Endothelial cell of umbilical vein (primary cell): ENCODE measurements at regions not wholly inside any gene's neighbourhood (a gene's known extent, or its start where the extent isn't known, plus 50 kb on each side); places are given as distances from the start of the nearest gene placed in this dataset.

Experiments used
- BruUV-seq: library from RNA; stranded (reverse); fragments of 400-500 nt; replicated peaks from 2 replicates; lab custom pipeline; 2021; lab: Mats Ljungman, UMichigan
- CTCF ChIA-PET: fragments of 300-600, 350-600 bp; sonication (Branson Sonifier 250); formaldehyde crosslinking; loops from one replicate; lab custom pipeline; 2021; ENCODE audit warnings: antibody characterized with exemption, inconsistent platforms; lab: Charles Lee
- POLR2A ChIA-PET: fragments of 300-600, 350-600 bp; sonication (Branson Sonifier 250); formaldehyde crosslinking; loops from one replicate; lab custom pipeline; 2021; ENCODE audit warnings: antibody characterized with exemption, inconsistent platforms; lab: Charles Lee
- DNase-seq: peaks from one replicate; pipeline ENCODE4 v3.0.0-alpha.2; 2011; ENCODE audit warnings: low read depth, low spot score
- FAIRE-seq: peaks from 2 replicates; lab custom pipeline; 2011; peaks lifted over from hg19 to GRCh38; lab: Jason Lieb, UNC
- H2AFZ ChIP-seq: 2 replicates; pipeline ENCODE4 v1.6.0; 2012; ENCODE audit warnings: low read depth, low read length, control low read depth, inconsistent platforms
- H3K27ac ChIP-seq: 2 replicates; pipeline ENCODE4 v1.5.1; 2011; ENCODE audit warnings: low read depth, mild to moderate bottlenecking, control low read depth, low read length, moderate library complexity; ENCODE audit not compliant: insufficient read depth
- H3K27me3 ChIP-seq, 2 experiments: 2 replicates each; pipeline versions ENCODE4 v1.6.0 to v1.6.1; 2011; ENCODE audit warnings: low read length in 2 of 2, mixed read lengths in 1 of 2; ENCODE audit not compliant: control insufficient read depth in 2 of 2, insufficient read depth in 2 of 2
- H3K36me3 ChIP-seq, 2 experiments: 2 replicates in 1 of 2; 3 replicates in 1 of 2; pipeline ENCODE4 v1.5.1; 2011; ENCODE audit warnings: low read length in 2 of 2, mild to moderate bottlenecking in 1 of 2, moderate library complexity in 1 of 2; ENCODE audit not compliant: control insufficient read depth in 2 of 2, insufficient read depth in 2 of 2; ENCODE audit errors: extremely low read depth in 1 of 2
- H3K4me1 ChIP-seq: 3 replicates; pipeline ENCODE4 v1.5.1; 2011; ENCODE audit warnings: mild to moderate bottlenecking, low read length; ENCODE audit not compliant: control insufficient read depth, insufficient read depth; ENCODE audit errors: extremely low read depth
- H3K4me2 ChIP-seq: 2 replicates; pipeline ENCODE4 v1.6.1; 2011; ENCODE audit warnings: low read length, control low read depth, mixed read lengths; ENCODE audit not compliant: insufficient read depth
- H3K4me3 ChIP-seq, 3 experiments: fragments of 200-600 bp in 1 of 3; sonication (generic), shearing (Covaris generic) in 1 of 3; replicated peaks in 1 of 3; 2 replicates each; pipeline ENCODE4 v1.5.1; 2011 to 2016; ENCODE audit warnings: control low read depth in 3 of 3, low read length in 3 of 3, mild to moderate bottlenecking in 2 of 3, inconsistent platforms in 1 of 3, low read depth in 1 of 3, moderate library complexity in 1 of 3; ENCODE audit not compliant: insufficient read depth in 1 of 3
- H3K79me2 ChIP-seq: 2 replicates; pipeline ENCODE4 v1.6.0; 2012; ENCODE audit warnings: low read length, inconsistent platforms; ENCODE audit not compliant: control insufficient read depth, insufficient read depth
- H3K9ac ChIP-seq: replicated peaks from 2 replicates; pipeline ENCODE3; 2011; ENCODE audit warnings: low read length, control low read depth; ENCODE audit not compliant: insufficient read depth; ENCODE audit errors: extremely low read depth
- H3K9me1 ChIP-seq: replicated peaks from 3 replicates; pipeline ENCODE4 v1.6.0; 2011; ENCODE audit warnings: mild to moderate bottlenecking, low read length; ENCODE audit not compliant: control insufficient read depth, insufficient read depth; ENCODE audit errors: extremely low read depth
- H3K9me3 ChIP-seq: replicated peaks from 2 replicates; pipeline ENCODE4 v1.5.1; 2012; ENCODE audit warnings: low read length, inconsistent platforms; ENCODE audit not compliant: control insufficient read depth, insufficient read depth
- H4K20me1 ChIP-seq: replicated peaks from 2 replicates; pipeline ENCODE3; 2011; ENCODE audit warnings: mild to moderate bottlenecking, low read length; ENCODE audit not compliant: control insufficient read depth, insufficient read depth; ENCODE audit errors: extremely low read depth
- EZH2 ChIP-seq: IDR thresholded peaks from 2 replicates; pipeline ENCODE4 v1.6.1; 2012; ENCODE audit warnings: borderline replicate concordance, low read depth, mild to moderate bottlenecking, moderate library complexity, low read length, inconsistent platforms; ENCODE audit not compliant: severe bottlenecking
- FOS ChIP-seq: IDR thresholded peaks from 2 replicates; pipeline ENCODE4 v1.6.1; 2011; ENCODE audit warnings: mild to moderate bottlenecking, low read length, moderate library complexity, borderline replicate concordance; ENCODE audit not compliant: insufficient read depth
- GATA2 ChIP-seq: IDR thresholded peaks from 2 replicates; pipeline ENCODE4 v1.7.0; 2011; ENCODE audit warnings: low read depth, mild to moderate bottlenecking, moderate library complexity, mixed read lengths, low read length; ENCODE audit not compliant: insufficient read length, insufficient read depth
- JUN ChIP-seq: IDR thresholded peaks from 2 replicates; pipeline ENCODE4 v1.6.1; 2011; ENCODE audit warnings: borderline replicate concordance, low read depth; ENCODE audit not compliant: insufficient read length, insufficient read depth
- MYC ChIP-seq: IDR thresholded peaks from one replicate; pipeline ENCODE4 v1.6.1; 2011; ENCODE audit warnings: mild to moderate bottlenecking, low read depth, low read length
- POLR2A ChIP-seq: IDR thresholded peaks from 2 replicates; pipeline ENCODE4 v1.6.1; 2012; ENCODE audit warnings: low read depth, mild to moderate bottlenecking, control low read depth, low read length
- POLR2AphosphoS5 ChIP-seq: IDR thresholded peaks from 2 replicates; pipeline ENCODE4 v1.6.1; 2012; ENCODE audit warnings: low read depth, mild to moderate bottlenecking, control low read depth, low read length, moderate library complexity; ENCODE audit not compliant: insufficient read depth
- dilution Hi-C: fragments of 300-500 bp; cut with MboI; formaldehyde crosslinking; loops from one replicate; pipeline ENCODE4 v1.15.0; 2019; ENCODE audit warnings: low sequenced_read_pairs; ENCODE audit not compliant: extremely low pct_ligation_motif_present
- intact Hi-C: fragments of 100-400 bp; cut with micrococcal nuclease; formaldehyde crosslinking; loops from one replicate; pipeline ENCODE4 v1.10.0; 2022
- TF ChIP-seq, protein P1 (sequence below), 2 donors: IDR thresholded peaks; 1 replicate in 1 of 2; 2 replicates in 1 of 2; pipeline ENCODE4 v1.5.1; 2011; ENCODE audit warnings: low read length in 2 of 2, mild to moderate bottlenecking in 2 of 2, moderate library complexity in 2 of 2, control low read depth in 1 of 2, inconsistent platforms in 1 of 2, low read depth in 1 of 2; ENCODE audit not compliant: insufficient read depth in 1 of 2; ENCODE audit errors: extremely low read depth in 1 of 2
- TF ChIP-seq, protein P2 (sequence below): IDR thresholded peaks from 2 replicates; pipeline ENCODE4 v1.6.1; 2011; ENCODE audit not compliant: insufficient read depth, insufficient read length

DNA sequence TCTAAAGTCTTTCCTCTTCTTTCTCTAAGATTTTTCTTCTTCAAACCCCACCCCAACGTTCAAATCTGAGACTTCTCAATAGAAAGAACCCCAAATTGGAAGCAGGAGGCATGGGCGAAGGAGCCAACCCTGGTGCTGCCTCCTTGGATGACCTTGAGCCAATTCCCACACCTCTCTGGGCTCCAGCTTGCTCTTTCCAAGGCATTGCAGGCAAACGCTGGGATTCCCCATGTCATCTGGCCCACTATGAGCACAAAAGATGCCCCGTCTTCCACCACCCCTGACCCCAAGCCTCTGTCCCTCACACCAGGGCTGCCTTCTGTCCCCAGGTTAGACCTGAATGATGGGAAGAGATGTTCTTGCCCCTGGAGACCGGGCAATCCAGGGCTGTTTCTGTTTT lies 57.0 kb downstream of the TTC32 start:
- Histone ChIP-seq H3K9me1 (no peaks in the 10 kb centered on the region), H3K9me3 (no peaks in the 10 kb centered on the region), H3K27ac (no peak overlapping the region), H3K27me3 (peaks cover 0 to 7% of the 10 kb centered on the region in 2 experiments), H3K9ac (no peak overlapping the region), H2AFZ (no peak overlapping the region), H4K20me1 (no peaks in the 10 kb centered on the region), H3K4me3 (no peak overlapping the region), H3K4me2 (no peak overlapping the region), H3K79me2 (no peaks in the 10 kb centered on the region), H3K36me3 (no peaks in the 10 kb centered on the region), H3K4me1 (no peaks in the 10 kb centered on the region)
- TF ChIP-seq EZH2, result no peak
- TF ChIP-seq MYC, result no peak
- TF ChIP-seq, protein P1, sequence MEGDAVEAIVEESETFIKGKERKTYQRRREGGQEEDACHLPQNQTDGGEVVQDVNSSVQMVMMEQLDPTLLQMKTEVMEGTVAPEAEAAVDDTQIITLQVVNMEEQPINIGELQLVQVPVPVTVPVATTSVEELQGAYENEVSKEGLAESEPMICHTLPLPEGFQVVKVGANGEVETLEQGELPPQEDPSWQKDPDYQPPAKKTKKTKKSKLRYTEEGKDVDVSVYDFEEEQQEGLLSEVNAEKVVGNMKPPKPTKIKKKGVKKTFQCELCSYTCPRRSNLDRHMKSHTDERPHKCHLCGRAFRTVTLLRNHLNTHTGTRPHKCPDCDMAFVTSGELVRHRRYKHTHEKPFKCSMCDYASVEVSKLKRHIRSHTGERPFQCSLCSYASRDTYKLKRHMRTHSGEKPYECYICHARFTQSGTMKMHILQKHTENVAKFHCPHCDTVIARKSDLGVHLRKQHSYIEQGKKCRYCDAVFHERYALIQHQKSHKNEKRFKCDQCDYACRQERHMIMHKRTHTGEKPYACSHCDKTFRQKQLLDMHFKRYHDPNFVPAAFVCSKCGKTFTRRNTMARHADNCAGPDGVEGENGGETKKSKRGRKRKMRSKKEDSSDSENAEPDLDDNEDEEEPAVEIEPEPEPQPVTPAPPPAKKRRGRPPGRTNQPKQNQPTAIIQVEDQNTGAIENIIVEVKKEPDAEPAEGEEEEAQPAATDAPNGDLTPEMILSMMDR (IDR thresholded peaks at IDR 0.05; ENCODE audit: extremely low read depth in 1 of 2, insufficient read depth in 1 of 2, low read depth in 1 of 2, low read length in 2 of 2), result no peak
- no peak for TF ChIP-seq POLR2A
- TF ChIP-seq POLR2AphosphoS5, result no peak
- TF ChIP-seq GATA2, result no peak
- TF ChIP-seq FOS, result no peak
- TF ChIP-seq, protein P2, sequence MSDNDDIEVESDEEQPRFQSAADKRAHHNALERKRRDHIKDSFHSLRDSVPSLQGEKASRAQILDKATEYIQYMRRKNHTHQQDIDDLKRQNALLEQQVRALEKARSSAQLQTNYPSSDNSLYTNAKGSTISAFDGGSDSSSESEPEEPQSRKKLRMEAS, result no peak
- TF ChIP-seq JUN, result no peak
- ChIA-PET POLR2A (no interaction called here), CTCF (no interaction called here)
- FAIRE-seq (no peak), DNase-seq (no peak)
- no TSS peak for BruUV-seq
- dilution Hi-C loops, result no loop called here
- intact Hi-C loops, result no loop called here
